Ovary (tissue), 7 donors: ENCODE measurements at regions not wholly inside any gene's neighbourhood (a gene's known extent, or its start where the extent isn't known, plus 50 kb on each side); places are given as distances from the start of the nearest gene placed in this dataset.

Experiments
- DNase-seq, 5 donors: peaks; one replicate each; pipeline ENCODE4 v3.0.0-alpha.2; 2019 to 2020
- H3K27ac ChIP-seq, 2 donors: fragments of 200-600 bp; one replicate each; pipeline versions ENCODE4 v1.5.1 to v1.8.0; 2019 to 2022
- H3K27me3 ChIP-seq: fragments of 200-600 bp; one replicate; pipeline ENCODE4 v1.8.0; 2022
- H3K36me3 ChIP-seq: fragments of 200-600 bp; sonication (generic); one replicate; pipeline ENCODE4 v1.5.1; 2019
- H3K4me1 ChIP-seq: one replicate; pipeline ENCODE4 v1.8.1; 2013; ENCODE audit warnings: mild to moderate bottlenecking, moderate library complexity; ENCODE audit not compliant: insufficient read depth
- H3K4me3 ChIP-seq: fragments of 200-600 bp; sonication (generic); one replicate; pipeline ENCODE4 v1.5.1; 2017
- H3K9me3 ChIP-seq, 2 donors: fragments of 200-600 bp in 1 of 2; sonication (generic) in 1 of 2; one replicate each; pipeline versions ENCODE4 v1.5.1 to v1.8.1; 2013 to 2019; ENCODE audit warnings: mild to moderate bottlenecking in 1 of 2, moderate library complexity in 1 of 2
- EP300 ChIP-seq: sonication (generic); formaldehyde crosslinking; IDR thresholded peaks from one replicate; pipeline ENCODE4 v1.6.1; 2017; ENCODE audit warnings: antibody characterized with exemption
- POLR2A ChIP-seq: fragments of 450-650 bp; IDR thresholded peaks from one replicate; pipeline ENCODE4 v1.6.1; 2017; ENCODE audit warnings: antibody characterized with exemption, mild to moderate bottlenecking, moderate library complexity
- WGBS, 3 donors: extraction: QIAGEN DNeasy Blood & Tissue Kit in 1 of 3; methylation state at CpG; one replicate each; pipeline versions ENCODE4 v1.1.5 to v1.1.7; 2013 to 2017; 5-methylcytosine and 5-hydroxymethylcytosine counted together
- intact Hi-C, 4 donors: fragments of 100-400 bp; cut with DNase I; formaldehyde crosslinking; loops; one replicate each; pipeline versions ENCODE4 v1.11.0 to v1.15.1; 2022 to 2023
- TF ChIP-seq, protein P1 (sequence below), 3 donors: fragments of 450-650 bp in 2 of 3; fragments of 200-600 bp in 1 of 3; IDR thresholded peaks; one replicate each; pipeline versions ENCODE4 v1.5.1 to v1.8.0; 2016 to 2022; ENCODE audit warnings: antibody characterized with exemption in 3 of 3, mild to moderate bottlenecking in 1 of 3
- donor health status: DM: no; HTN: no; CAD: no; lungs with moderate emphysema.
- donor health status: DM: no; HTN: no; CAD: no.
- donor health status: Bipolar disorder and iron deficiency.
- donor health status: DM: no; HTN: no; CAD: no.
- donor health status: DM: yes; HTN: yes; CAD: no.

DNA sequence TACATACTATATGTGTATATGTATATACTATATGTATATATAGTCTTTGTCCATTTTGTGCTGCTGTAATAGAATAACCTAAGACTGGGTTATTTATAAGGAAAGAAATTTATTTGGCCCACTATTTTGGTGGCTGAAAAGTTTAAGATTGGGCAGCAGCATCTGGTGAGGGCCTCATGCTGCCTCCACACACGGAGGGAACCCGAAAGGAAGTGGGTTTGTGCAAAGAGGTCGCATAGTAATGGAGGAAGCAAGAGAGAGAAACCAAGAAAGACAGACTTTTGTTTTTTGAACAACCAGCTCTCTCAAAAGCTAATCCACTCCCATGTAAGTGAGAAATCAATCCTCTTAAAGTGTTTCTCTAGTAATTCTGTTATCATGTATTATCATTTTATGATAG lies 1147.3 kb downstream of the NCAM2 start:
- no peak for DNase-seq
- no peaks in the 10 kb centered on the region for H3K36me3 ChIP-seq
- intact Hi-C loops: no loop called here
- H3K27ac ChIP-seq: no peak overlapping the region
- no peaks in the 10 kb centered on the region for H3K4me1 ChIP-seq
- WGBS, 3 donors: 82 to 91% (median 86%) methylated on average over 3 of the region's 3 CpGs
- H3K27me3 ChIP-seq: no peaks in the 10 kb centered on the region
- H3K9me3 ChIP-seq: no peaks in the 10 kb centered on the region
- no peak for TF ChIP-seq EP300
- TF ChIP-seq, protein P1, sequence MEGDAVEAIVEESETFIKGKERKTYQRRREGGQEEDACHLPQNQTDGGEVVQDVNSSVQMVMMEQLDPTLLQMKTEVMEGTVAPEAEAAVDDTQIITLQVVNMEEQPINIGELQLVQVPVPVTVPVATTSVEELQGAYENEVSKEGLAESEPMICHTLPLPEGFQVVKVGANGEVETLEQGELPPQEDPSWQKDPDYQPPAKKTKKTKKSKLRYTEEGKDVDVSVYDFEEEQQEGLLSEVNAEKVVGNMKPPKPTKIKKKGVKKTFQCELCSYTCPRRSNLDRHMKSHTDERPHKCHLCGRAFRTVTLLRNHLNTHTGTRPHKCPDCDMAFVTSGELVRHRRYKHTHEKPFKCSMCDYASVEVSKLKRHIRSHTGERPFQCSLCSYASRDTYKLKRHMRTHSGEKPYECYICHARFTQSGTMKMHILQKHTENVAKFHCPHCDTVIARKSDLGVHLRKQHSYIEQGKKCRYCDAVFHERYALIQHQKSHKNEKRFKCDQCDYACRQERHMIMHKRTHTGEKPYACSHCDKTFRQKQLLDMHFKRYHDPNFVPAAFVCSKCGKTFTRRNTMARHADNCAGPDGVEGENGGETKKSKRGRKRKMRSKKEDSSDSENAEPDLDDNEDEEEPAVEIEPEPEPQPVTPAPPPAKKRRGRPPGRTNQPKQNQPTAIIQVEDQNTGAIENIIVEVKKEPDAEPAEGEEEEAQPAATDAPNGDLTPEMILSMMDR (IDR thresholded peaks at IDR 0.05): no peak
- no peak for TF ChIP-seq POLR2A
- no peak overlapping the region for H3K4me3 ChIP-seq

DNA sequence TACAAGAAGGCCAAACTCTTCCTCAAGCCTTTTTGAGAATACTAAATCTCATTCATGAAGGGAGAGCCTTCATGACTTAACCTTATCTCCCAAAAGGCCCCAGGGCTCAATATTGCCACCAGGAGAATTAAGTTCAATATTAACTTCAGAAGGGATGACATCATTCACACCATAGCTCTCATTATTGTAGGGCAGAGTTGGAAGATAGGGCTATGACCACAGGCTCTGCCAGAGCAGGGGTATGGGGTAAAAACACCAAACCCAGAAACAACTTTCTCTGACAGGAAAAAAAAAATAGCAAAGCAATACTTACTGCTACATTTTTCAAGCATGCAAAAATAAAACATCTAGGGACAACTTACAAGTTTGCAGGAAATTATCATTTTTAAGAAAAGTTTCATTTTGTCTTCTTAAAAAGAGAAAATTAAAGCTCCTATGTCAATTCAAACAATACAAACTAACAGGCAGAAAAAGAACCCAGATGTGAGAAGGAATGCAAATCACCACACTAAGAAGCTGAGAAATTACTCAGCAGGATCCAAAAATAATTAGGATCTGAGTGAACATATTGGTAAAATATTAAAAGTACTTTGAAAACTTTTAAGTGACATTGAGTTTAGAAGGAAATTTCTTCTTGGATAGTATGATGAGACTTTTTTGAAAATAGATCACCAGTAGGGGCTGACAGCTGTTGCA lies 1156.5 kb downstream of the NCAM2 start:
- no peak overlapping the region for H3K27ac ChIP-seq
- no peaks in the 10 kb centered on the region for H3K4me1 ChIP-seq
- no peaks in the 10 kb centered on the region for H3K36me3 ChIP-seq
- intact Hi-C loops: no loop called here
- H3K27me3 ChIP-seq: no peaks in the 10 kb centered on the region
- TF ChIP-seq EP300 (no peak), POLR2A (no peak)
- TF ChIP-seq, protein P1 (IDR thresholded peaks at IDR 0.05): no peak
- no peak overlapping the region for H3K4me3 ChIP-seq
- no peak for DNase-seq
- H3K9me3 ChIP-seq: no peaks in the 10 kb centered on the region

GRCh38 chr21:22164912-22165311 lies 1166.7 kb downstream of the NCAM2 start:
- no peak for DNase-seq
- Histone ChIP-seq H3K4me3 (no peak overlapping the region), H3K27me3 (no peaks in the 10 kb centered on the region), H3K4me1 (no peaks in the 10 kb centered on the region), H3K9me3 (no peaks in the 10 kb centered on the region), H3K36me3 (no peaks in the 10 kb centered on the region), H3K27ac (no peak overlapping the region)
- intact Hi-C loops: no loop called here
- TF ChIP-seq, protein P1 (IDR thresholded peaks at IDR 0.05): no peak
- TF ChIP-seq POLR2A: no peak
- no peak for TF ChIP-seq EP300

DNA sequence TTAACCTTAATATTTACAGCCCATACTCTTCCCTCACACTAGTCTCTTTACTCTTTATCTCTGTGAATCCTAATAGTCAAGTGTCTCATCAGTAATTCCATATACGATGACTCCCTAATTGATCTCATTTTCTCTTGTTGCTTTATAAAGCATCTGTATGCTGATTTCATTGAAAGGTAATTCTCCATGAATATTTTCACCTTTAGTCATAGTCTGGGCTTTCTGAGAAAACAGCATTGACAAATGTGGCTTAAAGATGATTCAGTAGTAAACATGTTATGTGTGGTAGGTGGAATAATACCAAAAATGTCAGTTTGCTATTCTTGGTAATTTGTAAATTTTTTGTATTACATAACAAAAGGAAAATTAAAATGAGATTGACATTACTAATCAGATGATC lies 1176.5 kb downstream of the NCAM2 start:
- Histone ChIP-seq H3K27me3 (no peaks in the 10 kb centered on the region), H3K4me3 (no peak overlapping the region), H3K4me1 (no peaks in the 10 kb centered on the region), H3K9me3 (no peaks in the 10 kb centered on the region), H3K27ac (no peak overlapping the region), H3K36me3 (no peaks in the 10 kb centered on the region)
- WGBS, 3 donors: 85 to 92% (median 87%) methylated on average over 1 of the region's 1 CpG
- no peak for TF ChIP-seq POLR2A
- no peak for TF ChIP-seq EP300
- TF ChIP-seq, protein P1 (IDR thresholded peaks at IDR 0.05): no peak
- intact Hi-C loops: no loop called here
- DNase-seq: no peak
